VCaP (cell line): ENCODE measurements at regions not wholly inside any gene's neighbourhood (a gene's known extent, or its start where the extent isn't known, plus 50 kb on each side); places are given as distances from the start of the nearest gene placed in this dataset.

Experiments
- H3K27ac ChIP-seq: fragments of 450-650 bp; 2 replicates; pipeline ENCODE4 v1.5.1; 2017
- TF ChIP-seq, protein P1 (sequence below): fragments of 450-650 bp; conservative IDR thresholded peaks from 2 replicates; pipeline ENCODE4 v1.5.1; 2017; ENCODE audit warnings: mild to moderate bottlenecking, moderate library complexity

DNA sequence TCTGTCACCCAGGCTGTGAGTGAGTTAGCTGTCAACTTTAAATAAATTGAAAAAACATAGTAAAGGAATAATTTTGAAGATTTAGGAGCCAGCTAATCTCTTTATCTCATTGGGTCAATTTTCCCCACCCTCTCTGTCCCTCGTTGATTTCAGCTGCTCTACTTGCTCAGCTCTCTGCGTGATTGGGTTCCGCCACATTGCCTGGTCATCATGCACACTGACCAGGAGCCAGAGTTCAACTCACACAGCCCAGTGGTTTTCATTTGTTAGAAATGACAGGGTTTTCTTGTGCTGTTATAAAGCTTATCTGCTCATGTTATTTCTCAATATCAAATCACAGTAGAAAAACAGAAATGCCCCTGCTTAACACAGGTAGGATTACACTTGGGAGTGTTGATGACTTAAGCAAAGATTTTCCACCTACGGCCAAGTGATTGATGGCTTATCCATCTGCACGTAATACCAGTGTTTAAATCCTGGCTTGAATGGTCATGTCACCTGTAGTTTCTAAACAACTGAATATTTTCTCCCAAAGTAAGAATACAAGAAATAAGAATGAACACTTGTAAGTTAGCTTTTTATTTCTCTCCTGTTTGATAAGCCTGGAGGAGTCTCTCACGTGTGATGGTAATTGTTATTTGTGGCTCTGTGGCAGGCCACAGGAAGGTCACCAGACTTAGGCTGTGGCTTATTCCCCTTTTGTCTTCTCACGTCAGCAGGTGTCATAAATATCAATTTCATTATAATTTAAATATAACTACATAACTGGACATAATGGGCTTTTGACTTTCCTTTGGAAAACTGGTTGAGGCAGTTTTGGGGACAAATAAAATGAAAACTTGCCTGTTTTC is 367.2 kb upstream of the DDHD1 start:
- TF ChIP-seq, protein P1, sequence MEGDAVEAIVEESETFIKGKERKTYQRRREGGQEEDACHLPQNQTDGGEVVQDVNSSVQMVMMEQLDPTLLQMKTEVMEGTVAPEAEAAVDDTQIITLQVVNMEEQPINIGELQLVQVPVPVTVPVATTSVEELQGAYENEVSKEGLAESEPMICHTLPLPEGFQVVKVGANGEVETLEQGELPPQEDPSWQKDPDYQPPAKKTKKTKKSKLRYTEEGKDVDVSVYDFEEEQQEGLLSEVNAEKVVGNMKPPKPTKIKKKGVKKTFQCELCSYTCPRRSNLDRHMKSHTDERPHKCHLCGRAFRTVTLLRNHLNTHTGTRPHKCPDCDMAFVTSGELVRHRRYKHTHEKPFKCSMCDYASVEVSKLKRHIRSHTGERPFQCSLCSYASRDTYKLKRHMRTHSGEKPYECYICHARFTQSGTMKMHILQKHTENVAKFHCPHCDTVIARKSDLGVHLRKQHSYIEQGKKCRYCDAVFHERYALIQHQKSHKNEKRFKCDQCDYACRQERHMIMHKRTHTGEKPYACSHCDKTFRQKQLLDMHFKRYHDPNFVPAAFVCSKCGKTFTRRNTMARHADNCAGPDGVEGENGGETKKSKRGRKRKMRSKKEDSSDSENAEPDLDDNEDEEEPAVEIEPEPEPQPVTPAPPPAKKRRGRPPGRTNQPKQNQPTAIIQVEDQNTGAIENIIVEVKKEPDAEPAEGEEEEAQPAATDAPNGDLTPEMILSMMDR = no peak
- no peak overlapping the region for H3K27ac ChIP-seq

DNA sequence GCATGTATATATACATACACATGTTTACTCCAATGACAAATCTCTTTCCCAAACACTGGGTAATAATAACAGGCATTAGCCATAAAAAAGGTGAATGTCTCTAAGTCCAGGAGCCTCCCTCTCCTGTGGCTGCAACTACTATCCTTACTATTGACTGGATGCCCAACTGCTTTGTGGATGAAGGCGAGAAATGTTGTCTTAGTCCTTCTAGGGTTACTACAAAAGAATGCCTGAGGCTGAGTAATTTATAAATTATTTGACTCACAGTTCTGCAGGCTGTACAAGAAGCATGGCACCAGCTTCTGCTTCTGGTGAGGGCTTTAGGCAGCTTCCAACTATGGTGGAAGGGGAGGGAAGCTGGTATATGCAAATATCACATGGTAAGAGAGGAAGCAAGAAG is 366.0 kb upstream of the DDHD1 start:
- TF ChIP-seq, protein P1 = no peak
- no peak overlapping the region for H3K27ac ChIP-seq

DNA sequence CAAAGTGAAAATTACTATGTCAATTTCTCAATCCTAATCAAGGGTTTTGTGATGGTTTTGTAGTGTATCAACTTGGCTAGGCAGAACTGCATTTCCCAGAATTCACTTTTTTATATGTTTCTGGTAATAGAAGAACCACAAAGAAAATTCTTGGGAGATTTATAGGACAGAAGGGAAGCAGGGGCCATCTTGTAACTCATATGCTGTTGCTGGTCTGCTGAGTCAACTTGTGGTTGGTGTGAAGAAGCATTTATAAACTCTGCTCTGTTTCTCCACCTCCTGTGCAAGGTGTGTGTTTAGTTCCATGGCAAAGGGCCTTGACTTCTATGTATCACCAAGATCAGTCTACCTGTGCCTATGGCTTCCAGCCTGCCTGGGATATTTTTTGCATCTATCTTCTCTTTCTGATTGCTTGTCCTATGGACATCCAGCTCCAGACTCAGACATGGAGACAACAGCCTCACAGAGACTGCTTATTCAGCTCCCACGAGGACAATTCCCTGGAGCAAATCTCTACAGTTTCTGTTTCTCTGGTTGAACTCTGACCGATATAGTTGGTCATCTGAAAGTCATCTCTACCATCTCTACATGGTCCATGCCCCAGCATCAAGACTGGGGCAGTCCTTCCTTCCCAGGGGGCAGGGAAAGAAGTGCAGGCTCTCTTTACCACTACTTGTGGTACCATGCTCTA is 364.3 kb upstream of the DDHD1 start:
- TF ChIP-seq, protein P1 = no peak
- no peak overlapping the region for H3K27ac ChIP-seq

DNA sequence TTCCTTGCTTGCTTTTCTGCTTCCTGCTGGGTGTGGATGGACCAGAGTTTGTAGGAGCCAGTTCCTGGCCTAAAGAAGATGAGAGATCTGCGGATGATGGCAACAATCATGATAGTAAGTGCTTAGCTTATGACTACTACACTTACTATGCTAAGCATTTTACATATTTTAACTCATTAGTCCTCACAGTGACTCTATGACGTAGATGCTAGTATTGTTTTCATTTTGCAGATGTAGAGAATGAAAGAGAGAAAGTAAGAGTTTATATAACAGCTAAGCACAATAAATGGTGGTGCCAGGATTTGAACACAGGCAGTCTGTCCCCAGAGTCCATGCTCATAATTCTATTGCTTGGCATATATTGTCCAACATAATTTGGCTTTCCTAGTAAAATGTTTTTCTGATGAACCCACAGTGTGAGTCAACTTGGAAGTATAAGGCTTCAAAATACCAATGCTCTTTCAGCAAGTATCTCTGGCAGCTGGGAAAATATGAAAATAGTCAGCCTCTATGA is 363.2 kb upstream of the DDHD1 start:
- H3K27ac ChIP-seq = no peak overlapping the region
- TF ChIP-seq, protein P1 = no peak

DNA sequence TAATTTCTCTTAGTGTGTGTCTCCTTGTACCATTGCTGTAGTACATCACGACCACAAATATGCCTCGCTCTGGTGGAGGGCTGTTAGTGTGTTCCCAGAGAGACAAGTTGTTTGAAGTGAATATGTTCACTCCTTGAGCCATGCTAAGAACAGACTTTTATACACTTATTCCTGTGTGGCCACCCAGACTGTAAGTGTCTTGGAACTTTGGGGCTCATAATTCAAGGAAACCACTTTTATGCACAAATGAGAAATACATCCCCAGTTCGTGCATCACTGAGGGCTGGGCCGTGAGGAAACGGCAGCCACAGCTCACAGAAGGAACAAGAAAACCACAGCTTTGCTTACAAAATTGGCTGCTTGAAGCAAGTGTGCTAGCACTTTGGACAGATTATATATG is 362.2 kb upstream of the DDHD1 start:
- TF ChIP-seq, protein P1 = no peak
- no peak overlapping the region for H3K27ac ChIP-seq

DNA sequence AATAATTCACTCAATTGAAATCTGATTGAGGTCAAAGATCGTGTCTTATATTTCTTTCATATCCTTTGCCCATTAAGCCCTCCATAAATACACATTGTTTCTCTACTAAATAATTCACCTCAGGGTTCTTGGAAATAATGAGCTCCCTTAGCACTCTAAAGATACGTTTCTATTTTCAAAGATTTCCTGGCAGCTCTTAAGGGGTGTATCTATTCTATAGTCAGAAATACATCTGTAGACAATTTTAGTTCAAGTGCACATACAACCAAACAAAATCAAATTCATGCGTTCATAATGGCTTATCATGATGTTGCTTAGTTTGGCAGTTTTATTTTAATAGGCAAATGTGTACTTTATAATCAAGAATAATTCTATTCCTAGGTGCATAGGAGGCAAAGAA is 361.1 kb upstream of the DDHD1 start:
- H3K27ac ChIP-seq = no peak overlapping the region
- TF ChIP-seq, protein P1 = no peak

DNA sequence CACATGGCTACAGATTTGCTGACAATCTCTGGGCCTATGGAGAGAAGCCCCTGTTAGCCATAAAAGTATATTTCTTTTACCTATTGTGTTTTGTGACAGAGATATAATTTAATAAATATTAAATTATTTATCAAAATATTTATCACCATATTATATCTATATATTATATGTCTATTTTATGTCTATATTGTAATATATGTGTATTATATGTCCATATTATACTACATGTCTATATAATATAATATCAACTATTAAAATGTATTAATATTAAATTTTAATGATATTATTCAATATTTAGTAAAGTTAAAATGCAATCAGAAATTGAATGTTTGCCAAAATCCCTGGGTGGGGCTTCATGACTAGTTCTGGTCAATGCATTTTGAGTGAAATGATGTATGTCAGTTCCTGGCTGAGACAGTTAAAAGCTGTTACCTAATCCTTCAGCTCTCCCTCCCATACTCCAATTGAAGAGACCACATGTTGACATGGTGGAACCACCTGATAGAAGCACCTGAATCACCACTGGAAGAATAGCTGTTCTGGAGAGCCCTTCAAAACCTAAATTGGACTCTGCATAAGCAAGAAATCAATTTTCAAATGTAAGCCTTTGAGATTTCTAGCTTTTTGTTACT is 357.3 kb upstream of the DDHD1 start:
- TF ChIP-seq, protein P1 = no peak
- no peak overlapping the region for H3K27ac ChIP-seq
